Smooth muscle cell (in vitro differentiated cells): ENCODE measurements at regions not wholly inside any gene's neighbourhood (a gene's known extent, or its start where the extent isn't known, plus 50 kb on each side); places are given as distances from the start of the nearest gene placed in this dataset.

Experiments used
- DNase-seq: peaks from one replicate; lab custom pipeline; 2025; ENCODE audit not compliant: unreplicated experiment; lab: John Stamatoyannopoulos, UW
- H2AFZ ChIP-seq: fragments of 200-600 bp; sonication (generic); 2 replicates; pipeline ENCODE4 v1.6.0; 2016; ENCODE audit warnings: antibody characterized with exemption, low read depth, mild to moderate bottlenecking
- H3F3A ChIP-seq: fragments of 200-600 bp; sonication (generic); 2 replicates; pipeline ENCODE4 v1.6.0; 2017; ENCODE audit warnings: antibody characterized with exemption, low read depth
- H3K27ac ChIP-seq: fragments of 200-600 bp; sonication (generic); 2 replicates; pipeline ENCODE4 v1.5.1; 2016; ENCODE audit warnings: low read depth, mild to moderate bottlenecking
- H3K27me3 ChIP-seq: fragments of 200-600 bp; sonication (generic); 2 replicates; pipeline ENCODE4 v1.6.1; 2016; ENCODE audit warnings: low read depth, mild to moderate bottlenecking
- H3K36me3 ChIP-seq: fragments of 200-600 bp; sonication (generic); 2 replicates; pipeline ENCODE4 v1.5.1; 2016; ENCODE audit warnings: low read depth
- H3K4me1 ChIP-seq: fragments of 200-600 bp; sonication (generic); 2 replicates; pipeline ENCODE4 v1.5.1; 2016; ENCODE audit warnings: low read depth
- H3K4me2 ChIP-seq: fragments of 200-600 bp; sonication (generic); 2 replicates; pipeline ENCODE4 v1.6.0; 2016; ENCODE audit warnings: mild to moderate bottlenecking
- H3K4me3 ChIP-seq: fragments of 200-600 bp; sonication (generic); 2 replicates; pipeline ENCODE4 v1.5.1; 2016; ENCODE audit warnings: mild to moderate bottlenecking
- H3K79me2 ChIP-seq: fragments of 200-600 bp; sonication (generic); 2 replicates; pipeline ENCODE4 v1.6.0; 2016; ENCODE audit warnings: low read depth, mild to moderate bottlenecking
- H3K9ac ChIP-seq: fragments of 200-600 bp; sonication (generic); 2 replicates; pipeline ENCODE4 v1.6.0; 2016; ENCODE audit warnings: low read depth
- H3K9me3 ChIP-seq: fragments of 200-600 bp; sonication (generic); replicated peaks from 2 replicates; pipeline ENCODE4 v1.5.1; 2016; ENCODE audit warnings: low read depth
- H4K20me1 ChIP-seq: fragments of 200-600 bp; sonication (generic); 2 replicates; pipeline ENCODE4 v1.6.0; 2016; ENCODE audit warnings: low read depth
- CTCF ChIP-seq: fragments of 200-600 bp; sonication (generic); IDR thresholded peaks from 2 replicates; pipeline ENCODE4 v1.5.1; 2017; ENCODE audit warnings: borderline replicate concordance, mild to moderate bottlenecking, antibody characterized with exemption; ENCODE audit not compliant: insufficient read depth, poor library complexity, severe bottlenecking
- WGBS: methylation state at CpG from one replicate; pipeline ENCODE4 v1.1.7; 2016; ENCODE audit warnings: low lambda C conversion rate; 5-methylcytosine and 5-hydroxymethylcytosine counted together

GRCh38 chr10:70967591-70968587 lies 79.5 kb upstream of the PCBD1 start:
- Histone ChIP-seq H3K27me3 (peaks cover 28% of the 10 kb centered on the region), H3F3A (no peaks in the 10 kb centered on the region), H3K79me2 (no peaks in the 10 kb centered on the region), H4K20me1 (no peaks in the 10 kb centered on the region), H2AFZ (no peak overlapping the region), H3K4me3 (no peak overlapping the region), H3K36me3 (no peaks in the 10 kb centered on the region), H3K4me1 (peaks cover 10% of the 10 kb centered on the region), H3K9ac (no peak overlapping the region), H3K9me3 (peaks cover 9% of the 10 kb centered on the region), H3K27ac (no peak overlapping the region), H3K4me2 (no peak overlapping the region)
- no peak for DNase-seq
- WGBS: 68% methylated on average over 15 of the region's 15 CpGs
- TF ChIP-seq CTCF: no peak

GRCh38 chr10:70969188-70969587 lies 80.8 kb upstream of the PCBD1 start:
- H3K4me2 ChIP-seq: no peak overlapping the region
- no peak overlapping the region for H3K27ac ChIP-seq
- no peaks in the 10 kb centered on the region for H3K36me3 ChIP-seq
- H3F3A ChIP-seq: no peaks in the 10 kb centered on the region
- H3K9me3 ChIP-seq: peaks cover 9% of the 10 kb centered on the region
- peaks cover 10% of the 10 kb centered on the region for H3K4me1 ChIP-seq
- TF ChIP-seq CTCF: no peak
- no peaks in the 10 kb centered on the region for H3K79me2 ChIP-seq
- H3K27me3 ChIP-seq: peaks cover 18% of the 10 kb centered on the region
- WGBS: 88% methylated on average over 6 of the region's 6 CpGs
- no peak overlapping the region for H3K9ac ChIP-seq
- H4K20me1 ChIP-seq: no peaks in the 10 kb centered on the region
- DNase-seq: no peak
- H2AFZ ChIP-seq: no peak overlapping the region
- no peak overlapping the region for H3K4me3 ChIP-seq

- Histone ChIP-seq H3K27me3 (peaks cover 7% of the 10 kb centered on the region), H3K9me3 (peaks cover 9% of the 10 kb centered on the region), H3K4me2 (no peak overlapping the region), H2AFZ (no peak overlapping the region), H3K4me1 (peaks cover 10% of the 10 kb centered on the region), H3K4me3 (no peak overlapping the region), H4K20me1 (no peaks in the 10 kb centered on the region), H3K36me3 (no peaks in the 10 kb centered on the region), H3K79me2 (no peaks in the 10 kb centered on the region), H3K27ac (no peak overlapping the region), H3K9ac (no peak overlapping the region), H3F3A (no peaks in the 10 kb centered on the region)
- 58% methylated on average over 5 of the region's 5 CpGs for WGBS
- DNase-seq: no peak
- TF ChIP-seq CTCF: no peak
Observed at GRCh38 chr10:70970830-70971229, 82.5 kb upstream of the PCBD1 start.
